ENCODE measurements at regions not wholly inside any gene's neighbourhood (a gene's known extent, or its start where the extent isn't known, plus 50 kb on each side); places are given as distances from the start of the nearest gene placed in this dataset.
"Not testable (repeated sequence)": the region's sequence is repeated elsewhere in the genome, so short reads cannot be mapped to it uniquely, and the experiment has no call there.

DNA sequence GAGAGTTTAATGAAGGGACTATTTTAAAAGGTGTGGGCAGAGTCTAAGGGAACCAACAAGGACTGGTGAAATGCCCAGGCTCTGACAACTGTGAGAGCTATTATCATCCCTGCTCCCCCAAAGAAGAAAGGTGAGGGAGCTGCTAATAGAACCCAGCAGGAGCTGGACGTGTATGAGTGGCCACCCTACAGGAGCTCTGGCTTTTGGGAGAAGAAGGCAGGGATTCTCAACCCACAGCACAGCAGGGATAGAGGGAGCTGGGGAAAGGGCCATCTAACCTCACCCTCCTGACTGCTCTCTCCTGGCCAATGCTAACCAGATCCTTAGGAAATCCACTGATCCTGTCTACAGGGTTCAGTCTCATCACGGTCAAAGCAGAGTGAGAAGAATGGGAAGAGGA, 57.1 kb downstream of the GRIN2B start:
- no peaks in the 10 kb centered on the region for H3K36me3 ChIP-seq (ENCODE audit: control insufficient read depth, insufficient read depth, low read length)
- no peaks in the 10 kb centered on the region for H3K9me3 ChIP-seq (ENCODE audit: control insufficient read depth, insufficient read depth, low read length)

DNA sequence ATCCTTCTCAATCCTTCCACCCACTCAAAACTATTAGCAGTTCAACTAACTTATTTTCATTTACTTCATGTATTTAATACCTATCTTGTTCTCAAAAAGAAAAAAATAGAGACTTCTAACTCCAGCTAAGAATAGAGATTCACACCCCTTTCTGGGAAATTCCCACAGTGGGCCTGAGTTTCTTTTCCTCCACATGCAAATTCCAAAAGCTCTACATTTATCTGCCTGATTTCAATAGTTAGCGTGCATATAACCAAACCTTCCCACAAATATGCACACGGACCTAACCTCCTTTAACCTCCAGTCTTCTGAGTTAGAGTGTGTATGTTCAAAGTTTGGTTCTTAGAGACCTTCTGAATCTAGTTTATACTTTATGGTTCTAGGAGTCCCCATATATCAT, 62.5 kb downstream of the GRIN2B start:
- Histone ChIP-seq H3K9ac (ENCODE audit: low read depth, low read length) (no peak overlapping the region), H3K9me3 (ENCODE audit: control insufficient read depth, insufficient read depth, low read length) (no peaks in the 10 kb centered on the region), H3K4me1 (ENCODE audit: control insufficient read depth, insufficient read depth, low read length) (no peaks in the 10 kb centered on the region), H3K36me3 (ENCODE audit: control insufficient read depth, insufficient read depth, low read length) (no peaks in the 10 kb centered on the region), H3K27me3 (ENCODE audit: control insufficient read depth, insufficient read depth, low read length) (no peaks in the 10 kb centered on the region), H3K4me3 (ENCODE audit: low read depth, low read length) (no peak overlapping the region)

More for the DNA sequence above, 57.1 kb downstream of the GRIN2B start:
- H3K4me3 ChIP-seq (ENCODE audit: low read depth, low read length): no peak overlapping the region
- no peak overlapping the region for H3K9ac ChIP-seq (ENCODE audit: low read depth, low read length)
- no peaks in the 10 kb centered on the region for H3K27me3 ChIP-seq (ENCODE audit: control insufficient read depth, insufficient read depth, low read length)
- H3K4me1 ChIP-seq (ENCODE audit: control insufficient read depth, insufficient read depth, low read length): no peaks in the 10 kb centered on the region

DNA sequence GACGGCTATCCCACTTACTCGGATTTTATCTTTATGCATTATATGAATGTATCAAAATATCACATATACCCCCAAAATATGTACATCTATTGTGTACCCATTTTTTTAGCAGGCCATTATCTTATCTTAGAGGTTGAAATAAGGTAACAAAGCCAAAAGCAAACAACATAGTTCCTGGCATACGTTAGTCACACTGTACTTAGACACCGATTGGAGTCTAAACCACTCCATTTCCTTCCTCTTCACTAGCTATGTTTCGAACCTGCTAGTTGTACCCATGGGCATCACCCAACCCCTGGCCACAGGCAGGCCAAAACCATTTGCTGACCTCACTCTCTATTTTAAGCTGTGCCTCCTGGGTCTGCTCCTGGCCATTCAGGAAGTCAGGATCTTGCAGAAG, 66.3 kb downstream of the GRIN2B start:
- H3K9me3 ChIP-seq (ENCODE audit: control insufficient read depth, insufficient read depth, low read length): no peaks in the 10 kb centered on the region
- H3K36me3 ChIP-seq (ENCODE audit: control insufficient read depth, insufficient read depth, low read length): no peaks in the 10 kb centered on the region
- H3K4me3 ChIP-seq (ENCODE audit: low read depth, low read length): no peak overlapping the region
- H3K4me1 ChIP-seq (ENCODE audit: control insufficient read depth, insufficient read depth, low read length): no peaks in the 10 kb centered on the region
- H3K9ac ChIP-seq (ENCODE audit: low read depth, low read length): no peak overlapping the region
- no peaks in the 10 kb centered on the region for H3K27me3 ChIP-seq (ENCODE audit: control insufficient read depth, insufficient read depth, low read length)

DNA sequence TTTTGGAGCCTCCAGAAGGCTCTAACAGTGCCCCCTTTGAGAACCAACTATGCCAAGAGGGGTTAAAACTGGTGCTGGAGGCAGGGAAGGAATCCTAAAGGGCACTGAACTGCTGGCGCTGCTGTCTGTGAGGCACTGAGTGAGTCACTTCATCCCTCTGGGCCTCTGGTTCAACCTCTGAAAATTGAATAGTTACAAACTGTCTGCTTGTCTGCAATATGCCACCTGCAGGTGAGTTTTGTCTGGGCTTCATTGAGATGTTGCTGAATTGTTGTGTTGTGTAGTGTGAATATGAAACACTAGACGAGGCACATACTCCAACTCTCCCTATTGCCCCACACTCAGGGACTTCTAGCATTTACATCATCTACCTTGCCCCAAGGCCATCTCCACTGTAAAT, 68.0 kb downstream of the GRIN2B start:
- no peaks in the 10 kb centered on the region for H3K36me3 ChIP-seq (ENCODE audit: control insufficient read depth, insufficient read depth, low read length)
- H3K27me3 ChIP-seq (ENCODE audit: control insufficient read depth, insufficient read depth, low read length): no peaks in the 10 kb centered on the region
- H3K4me3 ChIP-seq (ENCODE audit: low read depth, low read length): no peak overlapping the region
- no peaks in the 10 kb centered on the region for H3K4me1 ChIP-seq (ENCODE audit: control insufficient read depth, insufficient read depth, low read length)
- no peak overlapping the region for H3K9ac ChIP-seq (ENCODE audit: low read depth, low read length)
- H3K9me3 ChIP-seq (ENCODE audit: control insufficient read depth, insufficient read depth, low read length): no peaks in the 10 kb centered on the region

DNA sequence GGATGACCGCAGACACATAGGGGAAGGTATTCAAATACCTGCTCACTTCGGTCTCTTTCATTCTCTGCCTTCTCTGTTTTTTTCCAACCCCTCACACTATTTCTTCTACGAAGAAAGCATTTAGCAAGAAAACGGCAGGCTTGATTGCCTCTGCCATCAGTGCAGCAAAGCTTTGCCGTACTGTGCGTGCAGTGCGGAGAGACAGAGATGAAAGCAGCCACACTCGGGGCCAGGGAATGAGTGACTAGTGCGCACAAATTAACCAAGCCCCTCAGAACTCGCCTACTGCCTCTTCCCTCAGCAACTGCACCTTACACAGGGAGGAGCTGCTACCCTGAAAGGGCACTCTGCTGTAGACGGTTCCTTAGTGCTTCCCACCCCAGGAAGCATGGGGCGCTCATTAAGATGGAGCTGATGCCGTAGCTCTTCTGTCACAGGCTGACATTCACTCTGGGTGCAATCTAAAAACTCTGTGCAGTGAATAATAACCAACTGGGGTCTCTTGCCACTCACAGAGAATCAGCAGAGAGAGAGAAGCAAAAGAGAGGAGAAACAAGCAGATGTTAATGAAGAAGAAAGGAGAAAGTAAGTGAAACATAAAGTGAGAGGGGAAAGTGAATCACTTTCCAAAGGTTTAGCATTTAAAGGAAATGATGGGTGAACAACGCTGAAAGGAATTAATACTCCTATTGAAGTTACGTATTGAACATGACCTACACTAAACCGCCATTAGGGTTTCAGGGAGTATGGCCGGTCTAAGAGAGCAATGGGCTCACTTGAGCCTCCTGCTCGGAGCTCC, 69.4 kb downstream of the GRIN2B start:
- H3K27me3 ChIP-seq (ENCODE audit: control insufficient read depth, insufficient read depth, low read length): no peaks in the 10 kb centered on the region
- no peaks in the 10 kb centered on the region for H3K9me3 ChIP-seq (ENCODE audit: control insufficient read depth, insufficient read depth, low read length)
- no peak overlapping the region for H3K9ac ChIP-seq (ENCODE audit: low read depth, low read length)
- H3K4me1 ChIP-seq (ENCODE audit: control insufficient read depth, insufficient read depth, low read length): no peaks in the 10 kb centered on the region
- H3K4me3 ChIP-seq (ENCODE audit: low read depth, low read length): no peak overlapping the region
- no peaks in the 10 kb centered on the region for H3K36me3 ChIP-seq (ENCODE audit: control insufficient read depth, insufficient read depth, low read length)

DNA sequence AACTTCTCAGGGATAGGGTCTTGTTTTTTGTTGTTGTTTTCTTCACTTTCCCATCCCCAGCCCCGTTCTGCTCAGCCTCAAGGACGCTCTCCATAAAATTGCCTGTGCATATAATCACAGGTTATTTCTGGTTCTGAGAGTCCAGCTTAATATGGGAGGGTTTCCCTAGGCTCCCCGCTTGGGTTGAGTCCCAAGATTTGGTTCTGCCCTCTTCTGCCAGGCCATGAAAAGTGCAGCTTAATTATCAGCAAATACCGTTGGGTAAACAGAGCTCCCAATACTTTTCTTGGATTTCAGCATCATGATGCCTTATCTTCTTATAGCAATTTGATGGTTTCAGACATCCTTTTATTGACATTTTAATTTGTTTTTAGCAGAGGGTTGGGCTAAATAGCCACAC, 75.6 kb downstream of the GRIN2B start:
- no peaks in the 10 kb centered on the region for H3K4me1 ChIP-seq (ENCODE audit: control insufficient read depth, insufficient read depth, low read length)
- H3K9ac ChIP-seq (ENCODE audit: low read depth, low read length): no peak overlapping the region
- H3K9me3 ChIP-seq (ENCODE audit: control insufficient read depth, insufficient read depth, low read length): no peaks in the 10 kb centered on the region
- H3K27me3 ChIP-seq (ENCODE audit: control insufficient read depth, insufficient read depth, low read length): no peaks in the 10 kb centered on the region
- H3K4me3 ChIP-seq (ENCODE audit: low read depth, low read length): no peak overlapping the region
- no peaks in the 10 kb centered on the region for H3K36me3 ChIP-seq (ENCODE audit: control insufficient read depth, insufficient read depth, low read length)

DNA sequence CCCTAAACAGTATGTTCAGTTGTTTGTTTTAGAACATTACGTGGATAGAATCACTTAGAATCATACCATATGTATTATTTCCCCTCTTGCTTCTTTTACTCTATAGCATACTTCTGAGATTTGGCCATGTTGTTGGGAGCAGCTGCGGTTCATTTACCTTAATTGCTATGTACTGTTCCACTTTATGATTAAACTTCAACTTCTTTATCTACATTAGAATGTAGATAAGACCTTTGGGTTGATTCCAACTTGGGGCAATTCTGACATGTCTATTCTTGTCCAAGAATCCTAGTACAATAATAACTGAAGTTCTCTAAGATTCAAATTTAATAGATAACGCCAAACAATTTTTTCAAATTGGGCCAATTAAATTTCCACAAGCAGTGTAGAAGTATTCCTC, 80.7 kb downstream of the GRIN2B start:
- H3K4me1 ChIP-seq (ENCODE audit: control insufficient read depth, insufficient read depth, low read length): no peaks in the 10 kb centered on the region
- no peaks in the 10 kb centered on the region for H3K36me3 ChIP-seq (ENCODE audit: control insufficient read depth, insufficient read depth, low read length)
- no peaks in the 10 kb centered on the region for H3K27me3 ChIP-seq (ENCODE audit: control insufficient read depth, insufficient read depth, low read length)
- H3K9ac ChIP-seq (ENCODE audit: low read depth, low read length): no peak overlapping the region
- no peak overlapping the region for H3K4me3 ChIP-seq (ENCODE audit: low read depth, low read length)
- H3K9me3 ChIP-seq (ENCODE audit: control insufficient read depth, insufficient read depth, low read length): no peaks in the 10 kb centered on the region

DNA sequence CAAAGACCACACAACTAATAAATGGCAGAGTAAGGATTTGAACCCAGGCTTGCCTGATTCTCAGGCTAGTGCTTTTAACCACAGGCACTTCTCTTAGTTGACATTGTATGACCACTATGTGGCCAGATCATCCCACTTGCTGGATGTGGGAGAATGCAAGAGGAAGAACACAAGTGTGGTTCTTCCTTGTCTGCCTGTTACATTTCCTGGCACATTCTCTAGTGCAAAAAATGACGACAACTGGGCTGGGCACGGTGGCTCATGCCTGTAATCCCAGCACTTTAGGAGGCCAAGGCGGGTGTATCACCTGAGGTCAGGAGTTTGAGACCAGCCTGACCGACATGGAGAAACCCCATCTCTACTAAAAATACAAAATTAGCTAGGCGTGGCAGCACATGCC, 83.0 kb downstream of the GRIN2B start:
- not testable (repeated sequence) for H3K27me3 ChIP-seq (ENCODE audit: control insufficient read depth, insufficient read depth, low read length); H3K36me3 ChIP-seq (ENCODE audit: control insufficient read depth, insufficient read depth, low read length); H3K9ac ChIP-seq (ENCODE audit: low read depth, low read length); H3K9me3 ChIP-seq (ENCODE audit: control insufficient read depth, insufficient read depth, low read length); H3K4me1 ChIP-seq (ENCODE audit: control insufficient read depth, insufficient read depth, low read length); H3K4me3 ChIP-seq (ENCODE audit: low read depth, low read length)

DNA sequence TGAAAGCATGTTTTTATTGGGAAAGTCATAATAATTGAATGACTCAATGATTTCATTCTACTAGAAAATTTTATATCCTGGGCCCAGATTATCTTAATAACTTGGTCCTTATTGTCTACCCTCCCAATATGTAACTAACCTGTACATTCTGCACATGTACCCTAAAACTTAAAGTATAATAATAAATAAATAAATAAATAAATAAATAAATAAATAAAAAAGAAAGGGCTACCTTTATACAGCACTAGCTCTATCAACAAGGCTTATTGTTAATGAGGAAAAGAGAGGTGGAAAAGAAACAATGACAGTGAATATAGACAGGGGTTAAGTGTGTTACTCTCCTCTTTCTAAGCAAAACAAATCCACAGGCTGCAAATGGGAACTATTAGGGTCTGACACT, 83.6 kb downstream of the GRIN2B start:
- Histone ChIP-seq H3K4me1 (ENCODE audit: control insufficient read depth, insufficient read depth, low read length) (no peaks in the 10 kb centered on the region), H3K36me3 (ENCODE audit: control insufficient read depth, insufficient read depth, low read length) (no peaks in the 10 kb centered on the region), H3K27me3 (ENCODE audit: control insufficient read depth, insufficient read depth, low read length) (no peaks in the 10 kb centered on the region), H3K9me3 (ENCODE audit: control insufficient read depth, insufficient read depth, low read length) (no peaks in the 10 kb centered on the region), H3K4me3 (ENCODE audit: low read depth, low read length) (no peak overlapping the region), H3K9ac (ENCODE audit: low read depth, low read length) (no peak overlapping the region)

DNA sequence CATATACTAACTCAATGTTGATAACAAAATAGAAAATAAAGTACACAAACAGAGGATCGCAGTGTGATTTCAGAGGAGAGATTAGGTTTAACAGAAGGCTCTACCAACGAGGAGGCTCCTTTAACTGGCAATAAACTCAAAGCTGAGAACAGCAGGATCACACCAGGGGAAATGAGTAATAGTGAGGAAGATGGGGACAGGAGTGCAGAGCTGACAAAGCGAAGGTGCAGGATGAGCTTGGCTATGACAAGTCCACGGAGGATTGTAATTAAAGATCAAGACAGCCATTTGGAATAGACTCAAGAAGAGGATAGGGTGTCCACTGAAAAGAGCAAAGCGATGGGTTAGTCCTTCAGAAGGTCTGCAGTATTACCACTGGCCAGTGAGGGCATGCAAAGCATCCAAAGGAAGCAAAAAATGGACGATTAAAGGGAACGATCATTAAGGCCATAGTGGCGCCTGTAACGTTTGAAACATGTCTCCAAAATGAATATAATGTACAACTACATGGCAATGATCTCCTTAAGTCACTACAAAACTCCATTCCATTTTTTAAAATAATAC, 85.3 kb downstream of the GRIN2B start:
- Histone ChIP-seq H3K4me3 (ENCODE audit: low read depth, low read length) (no peak overlapping the region), H3K9me3 (ENCODE audit: control insufficient read depth, insufficient read depth, low read length) (no peaks in the 10 kb centered on the region), H3K36me3 (ENCODE audit: control insufficient read depth, insufficient read depth, low read length) (no peaks in the 10 kb centered on the region), H3K4me1 (ENCODE audit: control insufficient read depth, insufficient read depth, low read length) (no peaks in the 10 kb centered on the region), H3K27me3 (ENCODE audit: control insufficient read depth, insufficient read depth, low read length) (no peaks in the 10 kb centered on the region), H3K9ac (ENCODE audit: low read depth, low read length) (no peak overlapping the region)

DNA sequence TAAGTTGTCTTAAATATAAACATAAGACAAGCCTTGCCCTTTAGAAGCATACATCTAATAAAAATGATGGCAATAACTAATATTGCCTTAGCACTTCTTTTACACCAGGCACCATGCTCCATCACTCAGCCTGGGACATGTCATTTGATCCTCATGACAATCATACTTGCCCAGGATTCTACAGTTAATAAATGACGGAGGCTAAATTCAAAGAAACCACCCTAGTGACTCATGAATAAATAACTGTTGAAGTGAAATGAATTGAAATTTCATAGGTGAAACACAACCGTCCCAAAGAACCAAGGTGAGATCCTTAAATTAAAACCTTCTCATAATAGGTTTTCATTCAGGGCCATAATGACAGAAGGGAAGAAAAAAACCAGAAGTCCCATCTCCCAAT, 89.5 kb downstream of the GRIN2B start:
- H3K9me3 ChIP-seq (ENCODE audit: control insufficient read depth, insufficient read depth, low read length): no peaks in the 10 kb centered on the region
- no peaks in the 10 kb centered on the region for H3K36me3 ChIP-seq (ENCODE audit: control insufficient read depth, insufficient read depth, low read length)
- no peaks in the 10 kb centered on the region for H3K4me1 ChIP-seq (ENCODE audit: control insufficient read depth, insufficient read depth, low read length)
- no peak overlapping the region for H3K4me3 ChIP-seq (ENCODE audit: low read depth, low read length)
- no peak overlapping the region for H3K9ac ChIP-seq (ENCODE audit: low read depth, low read length)
- no peaks in the 10 kb centered on the region for H3K27me3 ChIP-seq (ENCODE audit: control insufficient read depth, insufficient read depth, low read length)

DNA sequence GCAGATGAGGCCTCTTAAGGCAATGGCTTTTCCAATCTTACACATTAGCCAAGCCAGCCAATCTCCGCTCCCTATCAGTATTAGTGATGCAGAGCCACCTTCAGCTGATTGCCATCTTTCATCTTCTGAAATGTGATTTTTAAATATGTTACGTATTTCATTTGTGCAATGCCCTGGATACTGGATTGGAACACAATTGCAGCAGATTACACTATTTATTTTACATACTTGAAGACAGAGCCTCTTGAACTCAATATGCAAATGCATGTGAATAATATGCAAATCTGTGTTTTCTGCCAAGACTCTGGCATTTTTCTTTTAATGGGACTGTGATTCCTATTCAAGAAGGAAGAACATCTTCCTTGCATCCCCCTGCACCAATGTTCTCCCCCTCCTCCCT, 90.5 kb downstream of the GRIN2B start:
- Histone ChIP-seq H3K36me3 (ENCODE audit: control insufficient read depth, insufficient read depth, low read length) (no peaks in the 10 kb centered on the region), H3K4me1 (ENCODE audit: control insufficient read depth, insufficient read depth, low read length) (no peaks in the 10 kb centered on the region), H3K27me3 (ENCODE audit: control insufficient read depth, insufficient read depth, low read length) (no peaks in the 10 kb centered on the region), H3K4me3 (ENCODE audit: low read depth, low read length) (no peak overlapping the region), H3K9ac (ENCODE audit: low read depth, low read length) (no peak overlapping the region), H3K9me3 (ENCODE audit: control insufficient read depth, insufficient read depth, low read length) (no peaks in the 10 kb centered on the region)
